ENCODE measurements at regions not wholly inside any gene's neighbourhood (a gene's known extent, or its start where the extent isn't known, plus 50 kb on each side); places are given as distances from the start of the nearest gene placed in this dataset.

DNA sequence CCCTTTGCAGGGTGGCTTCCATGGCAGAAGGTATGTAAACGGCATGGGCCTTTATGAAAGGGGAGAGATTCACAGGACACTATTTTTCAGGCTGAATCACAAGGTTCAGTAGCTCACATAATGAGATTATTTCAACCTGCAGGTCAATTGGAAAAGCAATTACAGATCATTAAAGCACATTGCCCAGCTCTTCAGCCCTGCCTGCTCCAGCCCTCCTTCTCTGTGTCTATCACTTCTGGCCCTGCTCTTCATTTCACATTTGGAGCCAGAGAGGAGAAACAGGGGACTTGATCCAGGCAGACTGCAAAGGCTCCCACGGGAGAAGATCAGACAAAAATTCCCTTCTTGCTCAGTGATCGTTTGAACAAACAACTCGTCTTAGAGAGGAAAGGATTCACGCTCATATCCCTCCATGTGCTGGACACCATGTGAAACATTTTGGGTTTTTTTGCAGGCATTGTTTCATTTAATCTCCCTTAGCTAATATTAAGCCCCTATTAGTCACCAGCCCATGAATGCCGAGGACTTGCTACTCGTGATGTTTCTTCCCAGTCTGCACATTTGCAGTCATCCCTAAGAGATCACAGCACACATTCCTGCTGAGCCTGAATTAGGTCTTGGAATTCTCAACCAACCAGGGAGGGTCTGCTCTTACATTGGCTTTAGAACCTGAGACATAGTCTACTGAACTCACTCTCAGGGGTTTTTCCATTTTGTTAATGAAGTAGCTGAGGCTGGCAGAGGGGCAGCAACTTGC is 443.9 kb upstream of the CCL2 start:
- TF ChIP-seq, protein P1, sequence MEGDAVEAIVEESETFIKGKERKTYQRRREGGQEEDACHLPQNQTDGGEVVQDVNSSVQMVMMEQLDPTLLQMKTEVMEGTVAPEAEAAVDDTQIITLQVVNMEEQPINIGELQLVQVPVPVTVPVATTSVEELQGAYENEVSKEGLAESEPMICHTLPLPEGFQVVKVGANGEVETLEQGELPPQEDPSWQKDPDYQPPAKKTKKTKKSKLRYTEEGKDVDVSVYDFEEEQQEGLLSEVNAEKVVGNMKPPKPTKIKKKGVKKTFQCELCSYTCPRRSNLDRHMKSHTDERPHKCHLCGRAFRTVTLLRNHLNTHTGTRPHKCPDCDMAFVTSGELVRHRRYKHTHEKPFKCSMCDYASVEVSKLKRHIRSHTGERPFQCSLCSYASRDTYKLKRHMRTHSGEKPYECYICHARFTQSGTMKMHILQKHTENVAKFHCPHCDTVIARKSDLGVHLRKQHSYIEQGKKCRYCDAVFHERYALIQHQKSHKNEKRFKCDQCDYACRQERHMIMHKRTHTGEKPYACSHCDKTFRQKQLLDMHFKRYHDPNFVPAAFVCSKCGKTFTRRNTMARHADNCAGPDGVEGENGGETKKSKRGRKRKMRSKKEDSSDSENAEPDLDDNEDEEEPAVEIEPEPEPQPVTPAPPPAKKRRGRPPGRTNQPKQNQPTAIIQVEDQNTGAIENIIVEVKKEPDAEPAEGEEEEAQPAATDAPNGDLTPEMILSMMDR (IDR thresholded peaks at IDR 0.05), result no peak
- no peak for TF ChIP-seq POLR2AphosphoS5 (IDR thresholded peaks at IDR 0.05)
